Smooth muscle cell (in vitro differentiated cells): ENCODE measurements at regions not wholly inside any gene's neighbourhood (a gene's known extent, or its start where the extent isn't known, plus 50 kb on each side); places are given as distances from the start of the nearest gene placed in this dataset.
A peak's percentile ranks its signal among the peaks of the same experiment; 100 is the strongest.

Source experiments
- DNase-seq: peaks from one replicate; lab custom pipeline; 2025; ENCODE audit not compliant: unreplicated experiment; lab: John Stamatoyannopoulos, UW
- H2AFZ ChIP-seq: fragments of 200-600 bp; sonication (generic); 2 replicates; pipeline ENCODE4 v1.6.0; 2016; ENCODE audit warnings: antibody characterized with exemption, low read depth, mild to moderate bottlenecking
- H3F3A ChIP-seq: fragments of 200-600 bp; sonication (generic); 2 replicates; pipeline ENCODE4 v1.6.0; 2017; ENCODE audit warnings: antibody characterized with exemption, low read depth
- H3K27ac ChIP-seq: fragments of 200-600 bp; sonication (generic); 2 replicates; pipeline ENCODE4 v1.5.1; 2016; ENCODE audit warnings: low read depth, mild to moderate bottlenecking
- H3K27me3 ChIP-seq: fragments of 200-600 bp; sonication (generic); 2 replicates; pipeline ENCODE4 v1.6.1; 2016; ENCODE audit warnings: low read depth, mild to moderate bottlenecking
- H3K36me3 ChIP-seq: fragments of 200-600 bp; sonication (generic); 2 replicates; pipeline ENCODE4 v1.5.1; 2016; ENCODE audit warnings: low read depth
- H3K4me1 ChIP-seq: fragments of 200-600 bp; sonication (generic); 2 replicates; pipeline ENCODE4 v1.5.1; 2016; ENCODE audit warnings: low read depth
- H3K4me2 ChIP-seq: fragments of 200-600 bp; sonication (generic); 2 replicates; pipeline ENCODE4 v1.6.0; 2016; ENCODE audit warnings: mild to moderate bottlenecking
- H3K4me3 ChIP-seq: fragments of 200-600 bp; sonication (generic); 2 replicates; pipeline ENCODE4 v1.5.1; 2016; ENCODE audit warnings: mild to moderate bottlenecking
- H3K79me2 ChIP-seq: fragments of 200-600 bp; sonication (generic); 2 replicates; pipeline ENCODE4 v1.6.0; 2016; ENCODE audit warnings: low read depth, mild to moderate bottlenecking
- H3K9ac ChIP-seq: fragments of 200-600 bp; sonication (generic); 2 replicates; pipeline ENCODE4 v1.6.0; 2016; ENCODE audit warnings: low read depth
- H3K9me3 ChIP-seq: fragments of 200-600 bp; sonication (generic); replicated peaks from 2 replicates; pipeline ENCODE4 v1.5.1; 2016; ENCODE audit warnings: low read depth
- H4K20me1 ChIP-seq: fragments of 200-600 bp; sonication (generic); 2 replicates; pipeline ENCODE4 v1.6.0; 2016; ENCODE audit warnings: low read depth
- CTCF ChIP-seq: fragments of 200-600 bp; sonication (generic); IDR thresholded peaks from 2 replicates; pipeline ENCODE4 v1.5.1; 2017; ENCODE audit warnings: borderline replicate concordance, mild to moderate bottlenecking, antibody characterized with exemption; ENCODE audit not compliant: insufficient read depth, poor library complexity, severe bottlenecking
- WGBS: methylation state at CpG from one replicate; pipeline ENCODE4 v1.1.7; 2016; ENCODE audit warnings: low lambda C conversion rate; 5-methylcytosine and 5-hydroxymethylcytosine counted together

GRCh38 chr14:51145246-51145645, 50.3 kb upstream of the TRIM9 start:
- no peak overlapping the region for H3K27ac ChIP-seq
- H3K9ac ChIP-seq, result no peak overlapping the region
- WGBS, result 46% methylated on average over 2 of the region's 2 CpGs
- no peaks in the 10 kb centered on the region for H3K27me3 ChIP-seq
- no peak for DNase-seq
- no peak overlapping the region for H3K4me2 ChIP-seq
- H3K9me3 ChIP-seq, result no peaks in the 10 kb centered on the region
- no peak for TF ChIP-seq CTCF
- no peaks in the 10 kb centered on the region for H3K79me2 ChIP-seq
- H3K4me3 ChIP-seq, result no peak overlapping the region
- no peak overlapping the region for H2AFZ ChIP-seq
- H3K4me1 ChIP-seq, result no peaks in the 10 kb centered on the region
- H3K36me3 ChIP-seq, result no peaks in the 10 kb centered on the region
- H4K20me1 ChIP-seq, result no peaks in the 10 kb centered on the region
- no peaks in the 10 kb centered on the region for H3F3A ChIP-seq

GRCh38 chr14:51147183-51147582, 52.3 kb upstream of the TRIM9 start:
- no peaks in the 10 kb centered on the region for H3K79me2 ChIP-seq
- no peaks in the 10 kb centered on the region for H3F3A ChIP-seq
- 96% methylated on average over 1 of the region's 1 CpG for WGBS
- no peak for TF ChIP-seq CTCF
- no peak overlapping the region for H3K4me2 ChIP-seq
- H2AFZ ChIP-seq, result no peak overlapping the region
- H4K20me1 ChIP-seq, result no peaks in the 10 kb centered on the region
- no peak for DNase-seq
- H3K9me3 ChIP-seq, result no peaks in the 10 kb centered on the region
- H3K9ac ChIP-seq, result no peak overlapping the region
- no peaks in the 10 kb centered on the region for H3K27me3 ChIP-seq
- H3K4me1 ChIP-seq, result no peaks in the 10 kb centered on the region
- no peak overlapping the region for H3K27ac ChIP-seq
- no peak overlapping the region for H3K4me3 ChIP-seq
- H3K36me3 ChIP-seq, result no peaks in the 10 kb centered on the region

- no peak overlapping the region for H3K9ac ChIP-seq
- H3K36me3 ChIP-seq, result no peaks in the 10 kb centered on the region
- 88% methylated on average over 2 of the region's 2 CpGs for WGBS
- H3K9me3 ChIP-seq, result no peaks in the 10 kb centered on the region
- TF ChIP-seq CTCF, result no peak
- H3K79me2 ChIP-seq, result no peaks in the 10 kb centered on the region
- no peak for DNase-seq
- H3K4me2 ChIP-seq, result no peak overlapping the region
- H3K4me3 ChIP-seq, result no peak overlapping the region
- H3K4me1 ChIP-seq, result no peaks in the 10 kb centered on the region
- no peaks in the 10 kb centered on the region for H3F3A ChIP-seq
- no peak overlapping the region for H2AFZ ChIP-seq
- H4K20me1 ChIP-seq, result no peaks in the 10 kb centered on the region
- H3K27ac ChIP-seq, result no peak overlapping the region
- no peaks in the 10 kb centered on the region for H3K27me3 ChIP-seq
These were observed 60.4 kb upstream of the TRIM9 start for GRCh38 chr14:51155326-51155725.

- Histone ChIP-seq H2AFZ (no peak overlapping the region), H3K4me2 (no peak overlapping the region), H3K27ac (no peak overlapping the region), H3F3A (no peaks in the 10 kb centered on the region), H3K27me3 (no peaks in the 10 kb centered on the region), H3K36me3 (no peaks in the 10 kb centered on the region), H3K4me1 (no peaks in the 10 kb centered on the region), H3K9ac (no peak overlapping the region), H3K9me3 (no peaks in the 10 kb centered on the region), H3K4me3 (no peak overlapping the region), H4K20me1 (no peaks in the 10 kb centered on the region), H3K79me2 (no peaks in the 10 kb centered on the region)
- peak; percentile 27 for TF ChIP-seq CTCF
- no peak for DNase-seq
These were observed 62.1 kb upstream of the TRIM9 start for GRCh38 chr14:51157012-51157411.
